HG02981 (cell line): ENCODE measurements at regions not wholly inside any gene's neighbourhood (a gene's known extent, or its start where the extent isn't known, plus 50 kb on each side); places are given as distances from the start of the nearest gene placed in this dataset.
"Not testable (repeated sequence)": the region's sequence is repeated elsewhere in the genome, so short reads cannot be mapped to it uniquely, and the experiment has no call there.

Source experiments
- ATAC-seq: cut with Tn5 transposase; IDR thresholded peaks from one replicate; pipeline ENCODE4 v1.9.1; 2021; ENCODE audit warnings: mild to moderate bottlenecking, moderate library complexity; ENCODE audit not compliant: unreplicated experiment

DNA sequence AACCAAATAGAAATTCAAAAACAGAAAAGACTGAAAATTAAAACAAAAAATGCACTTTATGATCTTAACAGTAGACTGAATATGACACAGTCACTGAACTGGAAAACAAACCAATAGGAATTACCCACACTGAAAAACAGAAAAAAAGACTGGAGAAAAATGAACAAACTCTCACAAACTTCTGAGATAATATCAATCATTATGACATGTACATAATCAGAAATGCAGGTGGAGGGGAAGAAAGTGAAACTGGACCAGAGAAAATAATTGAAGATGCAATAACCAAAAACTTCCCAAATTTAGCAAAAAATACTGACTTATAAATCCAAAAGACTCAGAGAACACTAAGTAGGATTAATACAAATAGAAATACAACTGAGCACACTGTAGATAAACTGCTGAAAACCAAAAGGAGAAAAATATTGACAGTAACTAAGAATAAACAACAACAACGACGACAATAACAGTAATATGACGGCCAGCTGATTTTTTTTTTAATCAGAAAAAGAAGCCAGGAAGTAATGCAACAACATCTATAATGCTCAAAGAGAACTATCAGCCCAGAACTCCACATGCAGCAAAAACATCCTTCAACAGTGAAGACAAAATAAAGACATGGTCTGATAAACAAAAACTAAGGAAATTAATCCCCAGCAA, 108.1 kb downstream of the ZFAND4 start:
- ATAC-seq = no peak

DNA sequence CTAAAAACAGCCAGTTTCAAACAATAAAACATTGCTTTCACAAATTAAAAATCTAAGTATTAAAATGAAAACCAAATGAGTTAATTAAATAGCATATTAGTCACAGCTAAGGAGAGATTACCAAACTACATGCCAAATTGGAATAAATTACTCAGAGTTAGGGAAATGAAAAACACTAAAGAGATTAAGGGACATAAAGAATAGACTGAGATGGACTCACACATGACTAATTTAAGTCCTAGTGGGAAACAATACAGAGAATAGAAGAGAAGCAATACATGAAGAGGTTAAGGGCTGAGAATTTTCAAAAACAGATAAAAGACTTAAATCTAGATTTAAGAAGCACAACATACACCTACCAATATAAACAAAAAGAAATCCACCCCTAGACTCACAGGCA, 110.6 kb downstream of the ZFAND4 start:
- no peak for ATAC-seq

DNA sequence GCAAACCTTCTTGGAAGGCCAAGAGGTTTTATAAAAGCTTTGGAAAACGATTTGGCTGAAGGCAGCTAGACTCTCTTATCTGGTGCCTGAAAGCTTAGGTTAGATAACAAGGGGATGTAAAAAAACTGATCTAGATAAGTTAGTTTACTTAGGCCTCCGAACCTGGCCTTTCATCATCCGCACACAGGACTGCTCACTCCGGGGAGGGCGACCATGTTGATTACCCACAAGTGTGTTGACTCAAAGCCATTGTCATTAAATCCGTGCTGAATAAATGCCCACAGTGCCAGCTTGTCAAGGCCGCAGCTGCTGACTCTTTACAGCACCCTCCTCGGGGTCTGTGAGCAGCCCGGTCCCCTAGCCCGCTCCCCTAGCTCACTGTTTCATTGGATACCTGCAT, 112.3 kb downstream of the ZFAND4 start:
- no peak for ATAC-seq

DNA sequence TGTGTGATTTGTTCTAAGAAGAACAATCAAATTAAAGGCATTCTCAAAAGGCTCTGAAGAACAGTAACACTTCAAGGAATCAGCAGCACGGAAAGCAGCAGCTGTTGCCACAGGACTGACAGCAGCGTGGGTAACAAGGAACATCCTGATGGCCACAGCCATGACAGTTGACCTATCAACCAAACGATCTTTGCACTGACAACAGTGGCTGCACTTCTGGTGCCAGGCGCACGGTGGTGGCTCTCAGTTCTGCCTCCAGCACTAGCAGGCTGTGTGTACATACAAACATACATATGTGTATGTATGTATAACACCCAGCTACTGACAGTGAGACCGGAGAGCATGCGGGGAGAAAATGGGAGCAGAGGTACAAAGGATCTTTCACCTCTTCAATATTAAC, 114.1 kb downstream of the ZFAND4 start:
- no peak for ATAC-seq

DNA sequence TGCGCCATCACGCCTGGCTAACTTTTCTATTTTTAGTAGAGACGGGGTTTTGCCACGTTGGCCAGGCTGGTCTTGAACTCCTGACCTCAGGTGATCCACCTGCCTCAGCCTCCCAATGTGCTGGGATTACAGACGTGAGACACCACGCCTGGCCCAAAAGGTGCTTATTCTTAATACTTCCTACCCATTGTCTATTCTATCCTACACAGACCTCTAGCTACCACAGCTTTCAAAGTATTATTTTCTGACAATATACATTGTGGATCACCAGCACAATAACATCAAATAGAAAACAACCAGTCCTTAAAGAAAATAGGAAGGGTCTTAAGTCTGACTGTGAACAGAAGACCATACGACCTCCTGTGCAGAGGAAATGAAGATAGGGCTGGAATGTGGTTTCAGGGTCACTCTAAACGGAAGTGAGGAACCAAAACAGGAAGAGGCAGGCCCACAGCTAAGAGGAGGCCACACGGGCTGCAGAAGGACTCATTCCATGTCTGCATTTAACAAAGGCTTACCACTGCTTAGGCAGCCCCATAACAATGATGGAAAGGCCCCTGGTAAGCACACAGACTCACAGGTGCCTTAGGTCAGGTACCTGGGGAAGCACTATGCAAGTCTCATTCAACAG, 115.2 kb downstream of the ZFAND4 start:
- peak; percentile 62 for ATAC-seq

DNA sequence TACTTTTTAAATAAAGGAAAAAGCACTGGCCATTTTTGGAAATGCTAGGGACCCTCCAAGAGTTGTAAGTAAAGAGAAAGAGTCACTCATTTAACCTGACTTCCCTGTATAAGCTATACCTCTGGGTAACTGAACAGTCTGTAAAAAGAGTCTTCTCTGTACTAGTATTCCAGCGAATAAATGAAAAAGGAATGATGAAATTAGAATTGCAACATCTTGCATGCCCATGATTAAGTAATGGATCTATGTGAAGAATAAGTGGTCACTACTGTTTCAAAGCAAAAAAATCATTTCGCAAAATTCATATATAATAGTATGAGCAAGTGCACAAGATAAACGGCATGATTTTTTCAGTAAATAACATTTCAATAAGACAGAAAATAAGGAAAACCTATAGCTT, 116.8 kb downstream of the ZFAND4 start:
- no peak for ATAC-seq

DNA sequence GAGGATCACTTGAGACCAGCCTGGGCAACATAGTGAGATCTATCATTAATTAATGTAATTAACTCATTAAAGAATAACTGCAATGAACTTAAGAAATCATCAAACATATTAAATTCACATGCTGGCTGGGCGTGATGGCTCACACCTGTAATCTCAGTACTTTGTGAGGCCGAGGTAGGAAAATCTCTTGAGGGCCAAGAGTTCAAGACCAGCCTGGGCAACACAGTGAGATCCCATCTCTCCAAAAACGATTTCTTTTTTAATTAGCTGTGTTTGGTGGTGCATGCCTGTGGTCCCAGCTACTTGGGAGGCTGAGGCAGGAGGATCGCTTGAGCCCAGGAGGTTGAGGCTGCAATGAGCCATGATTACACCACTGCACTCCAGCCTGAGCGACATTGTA, 117.2 kb downstream of the ZFAND4 start:
- not testable (repeated sequence) for ATAC-seq

DNA sequence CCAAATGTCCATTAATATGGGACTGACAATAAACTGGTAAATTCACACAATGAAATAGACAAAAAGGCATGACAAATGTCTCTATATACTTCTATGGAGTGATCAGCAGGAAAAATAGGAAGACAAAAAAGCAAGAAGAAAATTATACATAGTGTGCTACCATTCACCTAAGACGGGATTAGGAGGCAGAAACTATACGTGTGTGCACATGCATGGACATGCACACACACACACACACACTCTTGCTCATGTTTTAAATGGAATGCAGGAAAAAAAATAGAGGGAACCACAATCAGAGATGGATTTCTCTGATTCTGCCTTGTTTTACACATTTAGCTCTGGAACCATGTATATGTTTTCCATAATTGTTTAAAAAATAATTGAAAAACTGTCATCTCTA, 119.0 kb downstream of the ZFAND4 start:
- no peak for ATAC-seq

DNA sequence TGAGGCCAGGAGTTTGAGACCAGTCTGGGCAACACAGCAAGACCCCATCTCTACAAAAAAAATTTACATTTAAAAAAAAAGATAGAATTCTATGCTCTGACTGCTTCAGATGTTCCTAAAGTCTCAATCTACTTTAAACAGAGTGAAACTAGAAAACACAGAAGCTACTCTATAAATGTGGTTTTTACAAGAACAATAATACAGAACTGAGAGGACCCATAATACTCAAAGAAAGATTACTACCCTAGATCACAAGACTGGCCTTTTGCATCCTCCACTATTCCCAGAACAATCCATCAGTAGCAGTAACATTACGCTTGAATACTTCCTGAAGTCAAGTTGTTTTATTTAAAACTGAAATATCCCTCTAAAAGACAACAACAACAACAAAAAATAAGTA, 119.4 kb downstream of the ZFAND4 start:
- peak; percentile 67 for ATAC-seq

DNA sequence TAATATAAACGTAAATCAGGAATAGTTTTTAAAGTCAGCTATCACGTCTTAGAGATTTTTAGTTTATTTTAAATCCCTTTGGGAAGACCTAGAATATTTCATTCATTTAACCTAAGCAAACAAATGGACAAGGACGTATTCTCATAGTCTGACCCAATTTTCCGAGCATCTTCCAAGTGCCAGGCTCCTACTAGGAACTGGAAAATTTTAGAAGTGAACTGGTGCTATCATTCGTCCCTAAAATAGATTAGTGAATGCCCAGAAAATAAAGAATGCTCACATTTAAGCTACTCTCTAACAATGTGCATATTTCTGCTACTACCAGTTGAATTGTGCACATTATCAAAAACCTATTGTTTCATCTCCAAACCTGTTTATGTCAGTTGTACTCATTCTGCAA, 120.1 kb downstream of the ZFAND4 start:
- no peak for ATAC-seq

DNA sequence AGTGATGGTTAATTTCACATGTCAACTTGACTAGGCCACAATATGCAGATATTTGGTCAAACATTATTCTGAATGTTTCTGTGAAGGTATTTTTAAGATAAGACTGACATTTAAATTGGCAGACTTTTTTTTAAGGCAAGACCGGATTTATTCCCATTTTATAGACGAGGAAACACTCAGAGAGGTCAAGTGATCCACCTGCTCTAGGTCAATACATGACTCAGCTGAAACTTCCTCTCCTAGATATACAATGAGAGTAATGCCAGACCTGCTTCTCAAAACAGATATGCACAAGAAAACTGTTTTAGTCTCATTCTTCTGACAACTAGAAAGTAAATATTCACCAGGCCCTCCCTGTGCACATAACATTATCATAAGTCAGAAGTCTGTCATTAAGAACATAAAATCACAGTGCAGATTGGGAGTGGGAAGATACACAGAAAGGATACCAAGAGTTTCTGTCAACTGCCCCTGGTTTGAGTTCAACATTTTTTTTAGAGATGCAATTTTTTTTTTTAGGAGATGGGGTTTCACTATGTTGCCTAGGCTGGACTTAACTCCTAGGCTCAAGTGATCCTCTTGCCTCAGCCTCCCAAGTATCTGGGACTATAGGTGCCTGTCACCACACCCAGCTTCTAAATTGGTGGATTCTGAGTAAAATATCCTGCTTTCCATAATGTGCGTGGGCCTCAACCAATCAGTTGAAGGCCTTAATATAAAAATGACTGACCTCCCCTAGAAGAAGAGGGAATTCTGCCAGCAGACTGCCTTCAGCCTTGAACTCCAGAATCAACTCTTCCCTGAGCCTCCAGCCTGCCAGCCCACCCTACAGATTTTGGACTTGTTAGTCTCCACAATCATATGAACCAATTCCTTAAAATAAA, 121.4 kb downstream of the ZFAND4 start:
- ATAC-seq = no peak

DNA sequence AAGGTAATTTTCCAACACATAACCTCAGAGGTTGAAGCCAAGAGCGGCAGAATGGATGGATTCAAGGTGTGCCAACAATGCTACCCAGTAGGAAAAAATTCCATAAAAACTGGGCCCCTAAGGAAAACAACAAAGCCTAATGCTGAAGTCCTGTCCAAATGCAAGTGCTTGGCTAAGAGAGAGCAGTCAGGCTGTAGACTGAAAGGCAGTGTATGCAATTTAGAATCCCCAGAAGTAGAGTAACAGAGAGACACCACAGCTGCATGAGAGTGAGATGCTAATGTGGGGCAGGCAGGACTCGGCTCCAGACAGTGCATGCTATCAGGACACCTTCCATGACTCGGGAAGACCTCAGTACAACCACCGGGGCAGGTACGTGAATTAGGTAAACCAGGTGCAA, 124.5 kb downstream of the ZFAND4 start:
- no peak for ATAC-seq

DNA sequence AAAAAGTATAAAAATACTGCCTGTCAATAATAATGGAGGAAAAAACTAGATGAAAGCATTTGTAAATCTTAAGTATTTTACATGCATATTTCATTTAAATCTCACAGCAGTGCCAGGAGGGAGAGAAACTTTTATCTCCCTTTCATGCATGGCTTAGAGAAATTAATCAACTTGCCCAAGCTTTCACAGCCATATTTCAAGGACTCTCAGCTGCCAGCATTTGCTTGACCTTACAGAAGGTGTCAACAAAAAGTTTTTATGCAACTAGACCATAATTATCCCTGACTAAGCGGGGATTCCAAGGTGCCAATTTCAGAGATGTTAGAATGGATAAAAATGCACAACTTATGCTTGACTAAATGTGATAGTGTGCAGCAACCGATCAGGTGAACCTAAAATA, 125.4 kb downstream of the ZFAND4 start:
- no peak for ATAC-seq

DNA sequence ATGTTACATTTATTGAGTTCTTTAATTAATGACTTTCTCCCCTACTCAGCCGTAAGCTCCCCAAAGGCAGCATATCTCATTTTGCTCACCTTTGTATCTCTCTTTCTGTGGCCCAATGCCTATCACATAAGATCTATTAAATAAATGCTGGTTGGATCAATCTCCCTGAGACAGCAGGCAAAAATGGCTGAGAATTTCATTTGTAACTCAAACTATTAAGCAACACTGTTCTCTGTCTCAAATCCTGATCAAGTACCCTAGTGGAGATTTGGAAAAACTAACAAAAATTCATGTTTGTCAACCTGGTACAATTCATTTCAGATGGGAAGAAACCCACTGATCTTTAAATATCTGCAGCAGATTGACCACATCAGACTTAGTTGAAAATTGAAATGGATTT, 127.4 kb downstream of the ZFAND4 start:
- ATAC-seq = no peak

DNA sequence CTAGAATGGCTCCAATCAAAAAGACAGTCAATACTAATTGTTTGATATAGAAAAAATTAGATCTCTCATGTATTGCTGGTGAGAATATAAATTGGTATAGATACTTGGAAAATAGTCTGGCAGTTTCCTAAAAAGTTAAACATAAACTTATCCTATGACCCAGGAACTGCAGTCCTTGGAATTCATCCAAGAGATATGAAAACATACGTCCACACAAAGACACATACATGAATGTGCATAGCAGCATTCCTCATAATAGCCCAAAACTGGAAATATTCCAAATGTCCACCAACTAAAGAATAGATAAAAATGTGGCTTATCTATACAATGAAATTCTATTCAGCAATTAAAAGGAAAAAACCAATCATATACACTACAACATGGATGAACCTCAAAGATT, 128.4 kb downstream of the ZFAND4 start:
- ATAC-seq = no peak

DNA sequence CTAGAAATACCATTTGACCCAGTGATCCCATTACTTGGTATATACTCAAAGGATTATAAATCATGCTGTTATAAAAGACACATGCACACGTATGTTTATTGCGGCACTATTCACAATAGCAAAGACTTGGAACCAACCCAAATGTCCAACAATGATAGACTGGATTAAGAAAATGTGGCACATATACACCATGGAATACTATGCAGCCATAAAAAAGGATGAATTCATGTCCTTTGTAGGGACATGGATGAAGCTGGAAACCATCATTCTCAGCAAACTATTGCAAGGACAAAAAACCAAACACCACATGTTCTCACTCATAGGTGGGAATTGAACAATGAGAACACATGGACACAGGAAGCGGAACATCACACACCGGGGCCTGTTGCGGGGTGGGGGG, 131.5 kb downstream of the ZFAND4 start:
- ATAC-seq = not testable (repeated sequence)

DNA sequence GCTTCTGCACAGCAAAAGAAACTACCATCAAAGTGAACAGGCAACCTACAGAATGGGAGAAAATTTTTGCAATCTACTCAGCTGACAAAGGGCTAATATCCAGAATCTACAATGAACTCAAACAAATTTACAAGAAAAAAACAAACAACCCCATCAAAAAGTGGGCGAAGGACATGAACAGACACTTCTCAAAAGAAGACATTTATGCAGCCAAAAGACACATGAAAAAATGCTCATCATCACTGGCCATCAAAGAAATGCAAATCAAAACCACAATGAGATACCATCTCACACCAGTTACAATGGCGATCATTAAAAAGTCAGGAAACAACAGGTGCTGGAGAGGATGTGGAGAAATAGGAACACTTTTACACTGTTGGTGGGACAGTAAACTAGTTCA, 132.0 kb downstream of the ZFAND4 start:
- ATAC-seq = not testable (repeated sequence)

DNA sequence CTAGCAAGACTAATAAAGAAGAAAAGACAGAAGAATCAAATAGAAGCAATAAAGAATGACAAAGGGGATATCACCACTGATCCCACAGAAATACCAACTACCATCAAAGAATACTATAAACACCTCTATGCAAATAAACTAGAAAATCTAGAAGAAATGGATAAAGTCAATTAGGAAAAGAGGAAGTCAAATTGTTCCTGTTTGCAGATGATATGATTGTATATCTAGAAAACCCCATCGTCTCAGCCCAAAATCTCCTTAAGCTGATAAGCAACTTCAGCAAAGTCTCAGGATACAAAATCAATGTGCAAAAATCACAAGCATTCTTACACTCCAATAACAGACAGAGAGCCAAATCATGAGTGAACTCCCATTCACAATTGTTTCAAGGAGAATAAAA, 133.0 kb downstream of the ZFAND4 start:
- ATAC-seq = not testable (repeated sequence)

DNA sequence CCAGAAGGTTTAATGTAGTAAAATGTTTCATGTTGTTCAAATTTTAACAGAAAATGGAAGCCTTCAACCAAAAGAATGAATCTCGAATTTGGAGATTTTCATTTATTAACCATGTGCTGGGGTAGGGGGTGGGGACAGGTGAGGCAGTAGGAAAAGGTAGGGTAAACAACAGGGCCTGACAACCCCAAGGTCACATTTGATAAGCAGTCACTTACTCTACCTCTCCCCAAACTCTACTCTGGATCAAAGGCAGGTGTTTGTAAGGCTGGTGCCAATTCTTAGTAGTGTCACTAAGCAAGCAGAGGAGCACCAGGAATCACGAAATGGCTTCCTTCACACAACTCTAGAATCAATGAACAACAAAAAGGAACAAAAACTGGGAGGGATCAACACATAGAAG, 138.0 kb downstream of the ZFAND4 start:
- ATAC-seq = no peak

DNA sequence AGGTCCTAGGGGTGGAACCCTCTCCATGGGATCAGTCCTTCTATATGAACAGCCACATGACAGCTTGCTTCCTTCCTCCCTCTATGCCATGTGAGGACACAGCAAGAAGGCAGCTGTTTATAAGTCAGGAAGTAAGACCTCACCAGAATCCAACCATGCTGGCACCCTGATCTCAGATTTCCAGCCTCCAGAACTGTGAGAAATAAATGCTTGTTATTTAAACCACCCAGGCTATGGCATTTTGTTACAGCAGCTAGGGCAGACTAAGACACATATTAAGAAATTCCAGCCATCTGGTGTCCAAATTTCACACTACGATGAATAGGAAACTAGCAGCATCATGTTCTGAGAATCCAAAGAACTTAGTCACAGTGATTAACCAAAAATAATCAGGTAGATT, 140.1 kb downstream of the ZFAND4 start:
- ATAC-seq = no peak

DNA sequence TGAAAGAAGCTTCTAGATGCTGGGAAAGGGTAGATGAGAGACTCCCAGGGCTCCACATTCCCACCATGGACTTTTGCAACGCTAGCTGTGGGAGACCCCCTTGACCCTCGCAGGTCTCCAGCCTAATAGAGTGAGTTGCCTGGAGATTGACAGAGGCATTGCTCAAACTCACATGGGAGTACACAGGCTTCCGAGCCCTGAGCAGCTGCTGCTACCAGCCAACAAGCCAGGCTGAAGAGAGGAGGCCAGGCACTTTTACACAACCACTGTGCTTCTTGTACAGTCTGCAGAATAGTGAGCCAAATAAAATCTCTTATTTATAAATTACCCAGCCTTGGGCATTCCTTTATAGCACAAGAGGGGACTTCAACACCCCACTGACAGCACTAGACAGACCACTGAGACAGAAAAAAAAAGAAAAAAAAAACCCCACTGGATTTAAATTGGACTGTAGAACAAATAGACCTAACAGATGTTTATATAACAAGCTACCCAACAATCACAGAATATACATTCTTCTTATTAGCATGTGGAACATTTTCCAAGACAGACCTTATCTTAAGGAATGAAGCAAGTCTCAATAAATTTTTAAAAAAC, 146.2 kb downstream of the ZFAND4 start:
- no peak for ATAC-seq

DNA sequence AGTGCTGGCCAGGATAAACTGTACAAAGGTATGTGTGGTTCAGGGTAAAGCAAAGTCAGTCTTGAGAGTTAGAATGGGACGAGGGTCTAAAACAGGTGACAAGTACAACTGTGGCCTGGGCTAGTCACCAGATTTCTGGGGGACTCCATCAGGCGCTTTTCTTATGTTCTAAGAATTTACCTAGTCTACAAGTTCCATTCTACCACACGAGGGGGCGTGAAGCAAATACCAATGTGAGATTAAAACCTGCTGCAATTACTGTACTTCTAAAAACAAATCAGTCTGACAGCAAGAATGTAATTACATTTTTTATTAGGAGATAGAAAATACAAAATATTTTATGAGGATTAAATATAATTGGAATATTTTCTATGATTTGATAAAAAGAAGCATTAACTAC, 146.5 kb downstream of the ALOX5 start:
- ATAC-seq = no peak
